ENCODE measurements at regions not wholly inside any gene's neighbourhood (a gene's known extent, or its start where the extent isn't known, plus 50 kb on each side); places are given as distances from the start of the nearest gene placed in this dataset.

DNA sequence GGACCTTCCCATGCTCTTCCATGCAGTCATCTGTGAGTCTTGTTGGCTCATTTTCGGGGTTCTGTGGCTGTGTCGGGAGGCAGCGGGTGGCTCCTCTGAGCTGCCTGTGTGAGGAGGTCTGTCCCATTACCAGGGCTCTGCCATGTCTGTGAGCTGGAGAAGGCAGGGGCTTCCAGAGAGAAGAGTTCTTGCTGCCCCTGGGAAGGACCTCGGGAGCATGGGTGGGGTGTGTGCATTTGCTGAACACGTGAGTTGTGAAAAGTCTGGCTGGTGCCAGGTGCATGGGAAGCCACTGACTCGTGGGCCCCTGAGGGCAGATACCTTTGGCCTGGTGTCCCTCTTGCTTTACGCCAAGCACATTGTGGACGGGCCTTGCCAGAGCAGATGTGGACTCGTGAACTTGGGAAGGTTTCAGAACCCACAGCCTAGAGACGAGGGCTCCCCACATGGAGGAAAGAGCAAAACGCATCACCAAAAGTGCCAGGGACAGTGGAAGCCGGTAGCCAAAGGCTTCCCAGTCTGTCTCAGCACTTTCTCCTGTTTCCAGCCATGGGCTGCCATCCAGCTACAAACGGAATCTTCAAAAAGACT, 1324.5 kb downstream of the BRD1 start:
- TF ChIP-seq EZH2 (optimal IDR thresholded peaks at IDR 0.05; ENCODE audit: low read depth, low read length) (no peak), EZH2phosphoT487 (IDR thresholded peaks at IDR 0.05; ENCODE audit: low read length) (no peak)

All from MM.1S (cell line).